NCI-H2029 (cell line): ENCODE measurements at regions not wholly inside any gene's neighbourhood (a gene's known extent, or its start where the extent isn't known, plus 50 kb on each side); places are given as distances from the start of the nearest gene placed in this dataset.

ENCODE experiments used
- DNase-seq: peaks from one replicate; lab custom pipeline; 2025; lab: John Stamatoyannopoulos, UW

DNA sequence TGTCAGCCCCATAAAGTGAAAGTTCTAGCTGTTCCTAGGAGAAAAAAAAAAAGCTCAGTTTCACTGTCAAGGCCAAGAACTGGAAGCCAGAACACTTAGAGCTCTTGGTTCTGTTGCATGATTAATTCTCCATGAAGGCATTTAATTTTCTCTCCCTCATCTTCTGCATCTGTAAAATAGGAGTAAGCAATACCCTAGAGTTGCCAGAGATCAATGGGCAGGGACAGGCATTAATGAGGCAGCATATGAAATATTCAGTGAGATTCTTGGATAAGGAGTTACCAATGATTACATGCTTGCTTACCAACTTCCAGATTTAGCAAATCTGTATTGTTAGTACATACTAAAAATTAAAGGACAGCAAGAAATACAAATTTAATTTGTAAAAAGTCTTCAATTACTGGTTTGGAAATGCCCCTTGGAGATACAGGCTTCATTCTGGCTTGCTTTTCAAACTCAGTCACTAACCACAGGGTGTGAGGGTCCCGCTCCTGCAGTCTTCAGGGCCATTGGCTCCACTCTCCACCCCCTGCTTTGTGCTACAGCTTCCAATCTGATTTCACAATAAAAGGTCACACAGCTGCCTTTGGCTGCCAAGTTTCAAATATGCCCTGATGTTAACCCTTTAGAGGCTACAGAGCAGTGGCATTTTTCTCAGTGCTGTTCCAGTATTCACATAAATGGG lies 624.6 kb downstream of the BNC2 start:
- no peak for DNase-seq

- no peak for DNase-seq
These were observed 623.7 kb downstream of the BNC2 start for GRCh38 chr9:16246785-16247184.

DNA sequence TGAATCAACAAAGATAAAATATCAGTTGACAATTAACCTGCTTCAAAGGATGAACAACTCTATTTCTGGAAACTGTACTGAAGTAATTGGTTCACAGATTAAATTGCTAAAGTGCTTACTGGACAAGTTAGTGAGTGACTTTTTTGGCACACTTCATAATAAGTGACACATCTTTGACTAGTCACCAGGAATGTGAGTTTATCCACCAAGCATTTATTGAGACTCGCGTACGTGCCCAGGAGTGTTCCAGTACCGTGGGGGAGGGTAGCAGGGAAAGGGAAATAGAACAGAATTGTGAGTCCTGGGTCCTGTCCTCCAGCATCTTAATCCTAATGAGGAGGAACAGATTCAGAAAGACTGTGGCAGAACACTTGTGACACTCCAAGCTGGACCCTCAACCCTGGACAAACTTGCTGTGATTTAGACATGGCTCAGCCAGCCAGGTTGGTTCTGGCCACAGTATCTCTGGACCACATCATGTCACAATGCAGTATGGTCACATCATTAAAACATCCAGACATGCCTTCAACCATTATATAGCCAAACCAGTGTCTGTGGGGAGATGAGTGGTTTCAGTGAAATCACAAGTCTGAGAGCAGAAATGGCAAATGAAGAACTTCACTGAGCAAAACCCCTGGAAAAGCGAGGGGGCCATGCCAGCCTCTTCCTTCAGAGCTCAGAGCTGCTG lies 623.1 kb downstream of the BNC2 start:
- no peak for DNase-seq

GRCh38 chr9:16248822-16249221 lies 621.6 kb downstream of the BNC2 start:
- DNase-seq: no peak

- DNase-seq: no peak
These were observed 617.9 kb downstream of the BNC2 start for GRCh38 chr9:16252616-16253015.

- DNase-seq: no peak
These were observed 615.8 kb downstream of the BNC2 start for GRCh38 chr9:16254674-16255073.

- DNase-seq: no peak
These were observed 615.3 kb downstream of the BNC2 start for GRCh38 chr9:16255217-16255616.

DNA sequence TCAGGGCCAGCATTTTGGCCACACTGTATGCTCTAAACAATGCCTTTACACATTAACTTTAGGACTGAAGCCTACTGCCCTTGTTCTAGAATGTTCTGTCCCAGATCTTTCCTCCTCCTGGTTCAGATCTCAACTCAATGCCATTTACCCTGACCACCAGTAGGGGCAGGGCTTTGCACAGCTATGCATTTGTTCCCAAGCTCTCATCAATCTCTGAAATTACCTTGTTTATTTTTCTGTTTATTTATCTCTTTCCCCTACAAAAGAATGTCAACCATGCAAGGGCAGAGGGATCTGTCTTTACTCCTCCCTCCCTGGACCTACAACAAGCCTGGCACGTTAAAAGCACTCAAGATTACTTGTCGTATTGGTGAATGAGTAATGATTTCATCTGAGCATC lies 612.9 kb downstream of the BNC2 start:
- DNase-seq: no peak

- DNase-seq: no peak
These were observed 612.3 kb downstream of the BNC2 start for GRCh38 chr9:16258191-16258590.

DNA sequence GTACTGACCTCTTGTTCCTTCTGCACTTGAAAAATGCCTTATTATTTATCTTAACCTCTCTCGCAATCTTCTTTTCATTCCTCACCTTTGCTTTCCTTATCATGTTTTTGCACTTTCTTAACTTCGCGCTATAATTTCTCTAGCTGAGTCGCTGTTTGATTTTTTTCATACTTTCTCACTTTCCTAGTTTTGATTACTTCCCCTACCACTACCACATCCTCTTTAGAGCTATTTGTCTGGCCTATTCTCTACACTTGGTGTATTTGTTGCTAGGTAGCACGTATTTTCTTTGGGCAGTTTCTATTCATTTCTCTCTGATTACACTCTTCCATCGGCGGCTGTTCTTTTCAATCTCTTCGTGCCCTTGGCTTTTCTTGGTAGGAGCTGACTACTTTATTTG lies 611.8 kb downstream of the BNC2 start:
- no peak for DNase-seq

DNA sequence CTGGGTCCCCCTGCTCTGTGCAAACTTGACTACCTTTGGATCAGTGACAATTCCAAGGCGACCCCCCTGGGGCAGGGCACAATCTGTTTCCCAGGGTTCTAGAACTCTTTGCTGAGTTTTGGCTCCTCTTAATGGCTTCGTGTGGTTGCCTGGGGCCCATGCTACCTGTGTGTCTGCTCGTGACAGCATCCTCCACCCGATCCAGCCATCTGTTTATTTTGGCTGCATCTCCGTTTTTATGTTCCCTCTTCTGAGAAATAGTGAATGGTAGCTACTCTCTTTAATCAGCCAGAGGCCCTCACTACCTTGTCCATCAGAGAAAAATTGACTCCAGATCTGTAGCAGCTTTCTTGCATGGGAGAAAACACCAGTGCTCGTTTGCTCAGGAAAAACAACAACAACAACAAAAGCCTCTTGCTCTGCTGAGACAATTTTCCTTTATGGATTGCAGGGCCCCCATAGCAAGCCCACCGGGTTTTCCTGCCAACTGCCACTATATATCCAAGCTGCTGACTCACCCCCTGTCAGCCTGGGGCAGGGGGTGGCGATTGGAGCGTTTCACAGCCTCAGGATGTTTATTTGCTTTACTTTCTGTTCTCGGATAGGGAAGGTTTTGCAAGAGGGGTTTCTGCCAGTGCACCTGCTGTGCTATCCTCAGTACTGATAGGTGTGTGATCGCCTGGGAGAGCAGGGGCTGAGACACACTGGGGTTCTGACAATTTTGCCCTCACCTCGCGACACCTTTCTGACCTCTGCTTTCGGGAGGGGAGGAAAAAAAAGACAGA lies 607.8 kb downstream of the BNC2 start:
- DNase-seq: no peak

DNA sequence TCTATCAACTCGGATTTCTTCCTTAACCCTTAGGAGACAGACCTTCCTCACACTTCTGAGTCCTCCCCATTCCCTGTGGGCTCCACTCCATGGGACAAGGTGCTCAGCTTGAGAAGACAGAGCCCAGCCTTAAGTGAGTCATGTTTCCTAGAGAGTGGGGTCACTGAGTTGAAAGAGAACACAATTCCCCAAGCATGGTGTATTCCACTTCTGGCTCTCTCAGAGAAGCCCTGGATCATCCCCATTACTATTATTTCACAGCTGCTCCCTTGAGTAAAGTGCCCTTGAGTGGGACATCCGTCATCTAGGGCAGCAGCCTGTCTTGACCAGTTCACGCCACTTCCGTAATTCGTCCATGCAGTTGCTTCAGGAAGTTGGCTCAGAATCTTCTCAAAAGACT lies 604.8 kb downstream of the BNC2 start:
- DNase-seq: no peak

- DNase-seq: no peak
These were observed 603.7 kb downstream of the BNC2 start for GRCh38 chr9:16266648-16267276.

DNA sequence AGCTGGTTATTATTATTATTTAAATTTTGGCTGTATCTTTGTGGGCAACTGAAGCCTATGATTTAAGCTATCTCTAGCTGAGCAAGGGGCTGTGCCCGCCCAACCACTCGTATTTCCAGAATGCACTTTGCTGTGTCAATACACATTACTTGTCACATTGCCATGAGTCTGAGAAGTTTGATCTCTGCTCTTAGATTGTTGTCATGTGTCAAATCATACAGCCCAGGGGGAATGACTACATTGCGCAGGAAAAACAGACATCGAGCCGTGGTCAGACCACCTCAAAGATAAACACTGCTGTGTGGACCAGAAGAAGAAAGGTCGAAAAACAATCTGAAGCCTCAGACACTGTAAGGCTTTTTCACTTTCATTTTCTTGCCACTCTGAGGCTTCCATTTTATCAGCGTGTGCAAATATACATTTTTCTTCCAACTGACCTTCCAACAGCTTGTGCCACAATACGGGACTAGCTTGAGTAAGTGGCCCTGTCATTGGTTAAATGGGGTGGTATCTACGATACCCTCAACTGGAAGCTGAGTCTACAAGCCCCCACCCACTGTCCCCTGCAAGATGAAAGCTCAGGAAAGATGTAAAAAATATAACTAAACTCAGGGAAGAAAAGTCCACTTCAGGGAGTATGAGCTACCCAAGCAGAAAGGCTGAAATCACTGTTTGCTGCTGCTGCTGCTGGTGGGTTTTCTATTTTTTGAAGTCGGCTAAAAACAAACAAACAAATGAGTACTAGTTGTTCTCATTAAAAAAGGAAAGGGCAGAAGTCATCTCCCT lies 603.0 kb downstream of the BNC2 start:
- DNase-seq: no peak

- no peak for DNase-seq
These were observed 602.2 kb downstream of the BNC2 start for GRCh38 chr9:16268067-16268881.

DNA sequence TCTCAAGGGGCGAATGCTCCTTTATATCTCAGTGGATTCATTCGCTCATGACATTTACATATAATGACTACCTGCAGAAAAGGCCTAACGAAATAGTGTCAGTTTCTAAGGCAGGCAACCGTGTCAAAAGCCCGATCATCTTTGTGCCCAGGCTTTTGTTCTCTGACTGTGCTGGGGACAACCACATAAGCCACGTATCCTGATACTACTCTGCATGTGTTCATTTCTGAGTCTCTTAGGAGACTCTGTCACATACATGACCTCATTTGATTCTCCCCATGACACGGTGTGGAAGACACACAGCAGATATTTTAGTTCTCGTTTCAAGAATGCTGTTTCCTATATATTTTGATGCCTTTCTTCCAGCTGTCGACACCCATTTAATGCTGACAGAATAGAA lies 598.5 kb downstream of the BNC2 start:
- no peak for DNase-seq

- DNase-seq: no peak
These were observed 597.7 kb downstream of the BNC2 start for GRCh38 chr9:16272776-16273175.

- DNase-seq: no peak
These were observed 594.5 kb downstream of the BNC2 start for GRCh38 chr9:16275795-16276624.

- no peak for DNase-seq
These were observed 593.6 kb downstream of the BNC2 start for GRCh38 chr9:16276866-16277265.

- DNase-seq: no peak
These were observed 593.0 kb downstream of the BNC2 start for GRCh38 chr9:16277471-16277960.
